Inflammatory macrophage (primary cell): ENCODE measurements at regions not wholly inside any gene's neighbourhood (a gene's known extent, or its start where the extent isn't known, plus 50 kb on each side); places are given as distances from the start of the nearest gene placed in this dataset.
"Not testable (repeated sequence)": the region's sequence is repeated elsewhere in the genome, so short reads cannot be mapped to it uniquely, and the experiment has no call there.

Source experiments
- DNase-seq, 2 donors: peaks; one replicate each; pipeline ENCODE4 v3.0.0-alpha.2; 2020 to 2022

- DNase-seq, result no peak
These were observed 147.7 kb downstream of the COG6 start for GRCh38 chr13:39803156-39803555.

- DNase-seq, result no peak
These were observed 148.4 kb downstream of the COG6 start for GRCh38 chr13:39803851-39804250.

- peak; percentile 5 to 45 for DNase-seq
These were observed 149.1 kb downstream of the COG6 start for GRCh38 chr13:39804332-39805210.

- no peak for DNase-seq
These were observed 154.0 kb downstream of the COG6 start for GRCh38 chr13:39809466-39809865.

GRCh38 chr13:39810091-39810877, 154.8 kb downstream of the COG6 start:
- DNase-seq, result no peak

- peak; percentile 78 to 87 for DNase-seq
These were observed 155.6 kb downstream of the COG6 start for GRCh38 chr13:39811051-39811450.

GRCh38 chr13:39811696-39812095, 156.2 kb downstream of the COG6 start:
- no peak for DNase-seq

GRCh38 chr13:39815345-39816111, 160.1 kb downstream of the COG6 start:
- DNase-seq, result no peak

- DNase-seq, result no peak
These were observed 161.5 kb downstream of the COG6 start for GRCh38 chr13:39816936-39817335.

- DNase-seq, result no peak
These were observed 163.5 kb downstream of the COG6 start for GRCh38 chr13:39818953-39819352.

- no peak for DNase-seq
These were observed 165.1 kb downstream of the COG6 start for GRCh38 chr13:39820606-39821005.

GRCh38 chr13:39821977-39822376, 166.5 kb downstream of the COG6 start:
- DNase-seq, result no peak

- no peak for DNase-seq
These were observed 167.0 kb downstream of the COG6 start for GRCh38 chr13:39822437-39822836.

- DNase-seq, result no peak
These were observed 167.7 kb downstream of the COG6 start for GRCh38 chr13:39823063-39823713.

GRCh38 chr13:39825886-39826285, 170.4 kb downstream of the COG6 start:
- DNase-seq, result no peak

GRCh38 chr13:39835253-39835652, 179.8 kb downstream of the COG6 start:
- DNase-seq, result no peak

GRCh38 chr13:39836038-39836437, 180.6 kb downstream of the COG6 start:
- DNase-seq, result no peak

GRCh38 chr13:39837866-39838265, 182.4 kb downstream of the COG6 start:
- DNase-seq, result not testable (repeated sequence)

- DNase-seq, result no peak
These were observed 184.7 kb downstream of the COG6 start for GRCh38 chr13:39840201-39840600.

- no peak for DNase-seq
These were observed 191.9 kb downstream of the COG6 start for GRCh38 chr13:39847336-39847735.

GRCh38 chr13:39855236-39855635, 199.8 kb downstream of the COG6 start:
- DNase-seq, result no peak

GRCh38 chr13:39856714-39857113, 201.3 kb downstream of the COG6 start:
- no peak for DNase-seq

- no peak for DNase-seq
These were observed 203.3 kb downstream of the COG6 start for GRCh38 chr13:39858794-39859193.
